ENCODE measurements at regions not wholly inside any gene's neighbourhood (a gene's known extent, or its start where the extent isn't known, plus 50 kb on each side); places are given as distances from the start of the nearest gene placed in this dataset.

GRCh38 chr16:63883091-63883490 is 1238.8 kb downstream of the CDH11 start:
- no peak overlapping the region for H4K5ac ChIP-seq (ENCODE audit: insufficient read length, low read depth, low read length)
- no peak overlapping the region for H3T11ph ChIP-seq (ENCODE audit: low read length)
- H3K9me3 ChIP-seq (ENCODE audit: control insufficient read depth, low read depth, low read length) = no peaks in the 10 kb centered on the region
- no peaks in the 10 kb centered on the region for H3K79me2 ChIP-seq (ENCODE audit: insufficient read depth, low read length)
- H3K36me3 Mint-ChIP-seq (ENCODE audit: insufficient read depth in 1 of 3, low read depth in 3 of 3) = peaks cover 0 to 2% (median 0%) of the 10 kb centered on the region in 3 experiments; a peak in 2 of 7 replicates
- H2BK15ac ChIP-seq (ENCODE audit: low read depth, low read length) = no peak overlapping the region
- H3K56ac ChIP-seq (ENCODE audit: insufficient read length, low read depth, low read length) = no peak overlapping the region
- H3K14ac ChIP-seq (ENCODE audit: insufficient read depth, low read length) = no peak overlapping the region
- H3K4ac ChIP-seq (ENCODE audit: low read depth, low read length) = no peak overlapping the region
- peaks cover 26 to 30% of the 10 kb centered on the region in 2 experiments for H3K4me1 Mint-ChIP-seq
- H3K9me3 Mint-ChIP-seq = peaks cover 0 to 3% of the 10 kb centered on the region in 2 experiments; a peak in 1 of 5 replicates
- H4K8ac ChIP-seq (replicated peaks; ENCODE audit: insufficient read length, low read depth, low read length) = no peak overlapping the region
- no peak overlapping the region for H3K4me2 ChIP-seq (ENCODE audit: insufficient read depth, insufficient read length, low read length)
- no peaks in the 10 kb centered on the region; the same call in 1 of the 2 replicates for H3K4me1 ChIP-seq (ENCODE audit: insufficient read depth, low read length)
- H3K4me3 Mint-ChIP-seq = peak overlapping the region in 1 of 2 experiments; percentile 55; a peak in 3 of 5 replicates
- no peaks in the 10 kb centered on the region for H3K27me3 Mint-ChIP-seq (ENCODE audit: low read depth)
- H3K9ac ChIP-seq (ENCODE audit: extremely low read depth, insufficient read length, low read length) = no peak overlapping the region
- TF ChIP-seq, protein P1, sequence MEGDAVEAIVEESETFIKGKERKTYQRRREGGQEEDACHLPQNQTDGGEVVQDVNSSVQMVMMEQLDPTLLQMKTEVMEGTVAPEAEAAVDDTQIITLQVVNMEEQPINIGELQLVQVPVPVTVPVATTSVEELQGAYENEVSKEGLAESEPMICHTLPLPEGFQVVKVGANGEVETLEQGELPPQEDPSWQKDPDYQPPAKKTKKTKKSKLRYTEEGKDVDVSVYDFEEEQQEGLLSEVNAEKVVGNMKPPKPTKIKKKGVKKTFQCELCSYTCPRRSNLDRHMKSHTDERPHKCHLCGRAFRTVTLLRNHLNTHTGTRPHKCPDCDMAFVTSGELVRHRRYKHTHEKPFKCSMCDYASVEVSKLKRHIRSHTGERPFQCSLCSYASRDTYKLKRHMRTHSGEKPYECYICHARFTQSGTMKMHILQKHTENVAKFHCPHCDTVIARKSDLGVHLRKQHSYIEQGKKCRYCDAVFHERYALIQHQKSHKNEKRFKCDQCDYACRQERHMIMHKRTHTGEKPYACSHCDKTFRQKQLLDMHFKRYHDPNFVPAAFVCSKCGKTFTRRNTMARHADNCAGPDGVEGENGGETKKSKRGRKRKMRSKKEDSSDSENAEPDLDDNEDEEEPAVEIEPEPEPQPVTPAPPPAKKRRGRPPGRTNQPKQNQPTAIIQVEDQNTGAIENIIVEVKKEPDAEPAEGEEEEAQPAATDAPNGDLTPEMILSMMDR (conservative IDR thresholded peaks at IDR 0.05) = no peak
- peak overlapping the region in 1 of 3 experiments; percentile 77; a peak in 2 of 7 replicates for H3K27ac Mint-ChIP-seq
- no peaks in the 10 kb centered on the region for H3K79me1 ChIP-seq (ENCODE audit: insufficient read depth, low read depth, low read length, poor library complexity, severe bottlenecking)
- no peak overlapping the region for H3K23ac ChIP-seq (ENCODE audit: insufficient read length, low read depth, low read length)
- no peaks in the 10 kb centered on the region for H3K23me2 ChIP-seq (ENCODE audit: insufficient read length, low read depth, low read length, poor library complexity, severe bottlenecking)
- H2BK120ac ChIP-seq (ENCODE audit: low read depth, low read length, poor library complexity, severe bottlenecking) = no peak overlapping the region
- H3K18ac ChIP-seq (ENCODE audit: insufficient read length, low read depth, low read length) = no peak overlapping the region
- no peak for DNase-seq
- H3K27ac ChIP-seq (ENCODE audit: insufficient read length, low read depth, low read length) = no peak overlapping the region
- H2BK20ac ChIP-seq (ENCODE audit: low read depth, low read length, poor library complexity, severe bottlenecking) = no peak overlapping the region
- H2AK5ac ChIP-seq (ENCODE audit: insufficient read length, low read length) = no peak overlapping the region
- no peak overlapping the region for H4K91ac ChIP-seq (ENCODE audit: insufficient read length, low read depth, low read length)
- H2AFZ ChIP-seq (ENCODE audit: low read length) = no peak overlapping the region
- H4K20me1 ChIP-seq (ENCODE audit: control insufficient read depth, insufficient read depth, insufficient read length) = no peaks in the 10 kb centered on the region
- H2BK5ac ChIP-seq (ENCODE audit: insufficient read length, low read length) = no peak overlapping the region
- no peaks in the 10 kb centered on the region for H3K27me3 ChIP-seq (ENCODE audit: insufficient read depth, low read length)
- no peak overlapping the region for H2BK12ac ChIP-seq (ENCODE audit: insufficient read length, low read depth, low read length)

Measured in H9 (cell line).